Progenitor cell of endocrine pancreas (in vitro differentiated cells): ENCODE measurements at regions not wholly inside any gene's neighbourhood (a gene's known extent, or its start where the extent isn't known, plus 50 kb on each side); places are given as distances from the start of the nearest gene placed in this dataset.
"Not testable (repeated sequence)": the region's sequence is repeated elsewhere in the genome, so short reads cannot be mapped to it uniquely, and the experiment has no call there.

Source experiments
- DNase-seq: peaks from one replicate; pipeline ENCODE4 v3.0.0; 2021; ENCODE audit warnings: low spot score; ENCODE audit not compliant: unreplicated experiment
- H3K27ac Mint-ChIP-seq: 2 replicates; pipeline ENCODE4 v1.8.0; 2021; ENCODE audit warnings: mild to moderate bottlenecking, moderate library complexity, mixed read lengths
- H3K27me3 Mint-ChIP-seq: 2 replicates; pipeline ENCODE4 v1.8.0; 2021; ENCODE audit warnings: mixed read lengths
- H3K36me3 Mint-ChIP-seq: 2 replicates; pipeline ENCODE4 v1.8.0; 2022; ENCODE audit warnings: mixed read lengths; ENCODE audit not compliant: insufficient read depth
- H3K4me1 Mint-ChIP-seq: 2 replicates; pipeline ENCODE4 v1.8.0; 2021; ENCODE audit warnings: low read depth, mixed read lengths
- H3K4me3 Mint-ChIP-seq: 2 replicates; pipeline ENCODE4 v1.8.0; 2021; ENCODE audit warnings: low read depth, mild to moderate bottlenecking, moderate library complexity, mixed read lengths
- H3K9me3 Mint-ChIP-seq: 2 replicates; pipeline ENCODE4 v1.8.0; 2021; ENCODE audit warnings: low read depth, mixed read lengths
- TF ChIP-seq, protein P1 (sequence below): fragments of 200-600 bp; sonication (generic); IDR thresholded peaks from one replicate; pipeline ENCODE4 v1.5.0; 2021; ENCODE audit warnings: antibody characterized with exemption, mild to moderate bottlenecking; ENCODE audit not compliant: unreplicated experiment

- no peak for DNase-seq
- Mint-ChIP-seq H3K4me1 (peaks cover 3% of the 10 kb centered on the region), H3K36me3 (peaks cover 2% of the 10 kb centered on the region), H3K4me3 (no peak overlapping the region), H3K27ac (no peak overlapping the region), H3K9me3 (peaks cover 19% of the 10 kb centered on the region), H3K27me3 (no peaks in the 10 kb centered on the region)
- TF ChIP-seq, protein P1, sequence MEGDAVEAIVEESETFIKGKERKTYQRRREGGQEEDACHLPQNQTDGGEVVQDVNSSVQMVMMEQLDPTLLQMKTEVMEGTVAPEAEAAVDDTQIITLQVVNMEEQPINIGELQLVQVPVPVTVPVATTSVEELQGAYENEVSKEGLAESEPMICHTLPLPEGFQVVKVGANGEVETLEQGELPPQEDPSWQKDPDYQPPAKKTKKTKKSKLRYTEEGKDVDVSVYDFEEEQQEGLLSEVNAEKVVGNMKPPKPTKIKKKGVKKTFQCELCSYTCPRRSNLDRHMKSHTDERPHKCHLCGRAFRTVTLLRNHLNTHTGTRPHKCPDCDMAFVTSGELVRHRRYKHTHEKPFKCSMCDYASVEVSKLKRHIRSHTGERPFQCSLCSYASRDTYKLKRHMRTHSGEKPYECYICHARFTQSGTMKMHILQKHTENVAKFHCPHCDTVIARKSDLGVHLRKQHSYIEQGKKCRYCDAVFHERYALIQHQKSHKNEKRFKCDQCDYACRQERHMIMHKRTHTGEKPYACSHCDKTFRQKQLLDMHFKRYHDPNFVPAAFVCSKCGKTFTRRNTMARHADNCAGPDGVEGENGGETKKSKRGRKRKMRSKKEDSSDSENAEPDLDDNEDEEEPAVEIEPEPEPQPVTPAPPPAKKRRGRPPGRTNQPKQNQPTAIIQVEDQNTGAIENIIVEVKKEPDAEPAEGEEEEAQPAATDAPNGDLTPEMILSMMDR, result no peak
These were observed 134.8 kb upstream of the SEMA3C start for GRCh38 chr7:81053623-81054022.

- H3K4me1 Mint-ChIP-seq, result peaks cover 3% of the 10 kb centered on the region
- no peaks in the 10 kb centered on the region for H3K36me3 Mint-ChIP-seq
- TF ChIP-seq, protein P1, result no peak
- no peaks in the 10 kb centered on the region for H3K27me3 Mint-ChIP-seq
- H3K4me3 Mint-ChIP-seq, result no peak overlapping the region
- H3K27ac Mint-ChIP-seq, result no peak overlapping the region
- H3K9me3 Mint-ChIP-seq, result peaks cover 30% of the 10 kb centered on the region
- no peak for DNase-seq
These were observed 133.1 kb upstream of the SEMA3C start for GRCh38 chr7:81051811-81052413.

DNA sequence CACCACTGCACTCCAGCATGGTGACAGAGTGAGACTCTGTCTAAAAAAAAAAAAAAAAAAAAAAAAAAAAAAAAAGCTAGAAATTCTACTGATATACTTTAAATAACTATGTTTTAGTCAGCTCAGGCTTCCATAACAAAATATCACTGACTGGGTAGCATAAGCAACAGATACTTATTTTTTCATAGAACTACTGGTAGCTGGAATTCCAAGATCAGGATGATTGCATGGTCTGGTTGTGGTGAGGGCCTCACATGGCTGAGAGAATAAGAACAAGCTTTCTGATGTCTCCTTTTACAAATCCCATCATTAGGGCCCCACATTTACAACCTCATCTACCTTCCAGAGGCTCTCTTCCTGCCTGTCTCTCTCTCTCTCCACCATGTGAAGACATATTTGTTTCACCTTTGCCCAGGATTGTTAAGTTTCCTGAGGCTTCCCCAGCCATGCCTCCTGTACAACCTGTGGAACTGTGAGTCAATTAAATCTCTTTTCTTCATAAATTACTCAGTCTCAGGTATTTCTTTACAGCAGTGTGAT lies 126.7 kb upstream of the SEMA3C start:
- H3K27me3 Mint-ChIP-seq, result no peaks in the 10 kb centered on the region
- H3K36me3 Mint-ChIP-seq, result peaks cover 6% of the 10 kb centered on the region

GRCh38 chr7:81042646-81043045 lies 123.8 kb upstream of the SEMA3C start:
- not testable (repeated sequence) for H3K4me3 Mint-ChIP-seq, H3K27ac Mint-ChIP-seq, H3K4me1 Mint-ChIP-seq, H3K36me3 Mint-ChIP-seq, H3K27me3 Mint-ChIP-seq, DNase-seq
- H3K9me3 Mint-ChIP-seq, result peaks cover 25% of the 10 kb centered on the region

More for the DNA sequence above, 126.7 kb upstream of the SEMA3C start:
- no peaks in the 10 kb centered on the region for H3K4me1 Mint-ChIP-seq
- no peak for DNase-seq
- H3K9me3 Mint-ChIP-seq, result peaks cover 44% of the 10 kb centered on the region
- TF ChIP-seq, protein P1, result no peak
- H3K4me3 Mint-ChIP-seq, result no peak overlapping the region
- H3K27ac Mint-ChIP-seq, result no peak overlapping the region

GRCh38 chr7:81040496-81040895 lies 121.6 kb upstream of the SEMA3C start:
- no peak for DNase-seq
- TF ChIP-seq, protein P1, result no peak
- Mint-ChIP-seq H3K4me1 (no peaks in the 10 kb centered on the region), H3K27ac (no peak overlapping the region), H3K4me3 (no peak overlapping the region), H3K27me3 (no peaks in the 10 kb centered on the region), H3K9me3 (peaks cover 15% of the 10 kb centered on the region), H3K36me3 (peaks cover 6% of the 10 kb centered on the region)

DNA sequence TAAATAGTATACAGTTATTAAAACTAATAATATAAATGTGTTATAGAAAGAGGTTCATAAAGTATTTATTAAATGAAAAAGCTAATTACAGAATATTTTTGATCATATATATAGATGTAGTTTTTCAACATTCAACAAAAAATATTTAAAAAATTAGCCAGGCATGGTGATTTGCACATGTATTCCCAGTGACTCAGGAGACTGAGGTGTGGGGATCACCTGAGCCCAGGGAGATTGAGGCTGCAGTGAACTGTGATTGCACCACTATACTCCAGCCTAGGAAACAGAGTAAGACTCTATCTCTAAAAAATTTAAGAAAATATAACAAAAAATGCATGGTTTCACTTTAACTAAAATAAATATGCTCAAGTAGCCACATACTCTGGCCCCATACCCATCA lies 118.0 kb upstream of the SEMA3C start:
- Mint-ChIP-seq H3K27ac (no peak overlapping the region), H3K9me3 (peaks cover 4% of the 10 kb centered on the region), H3K36me3 (peaks cover 2% of the 10 kb centered on the region), H3K4me3 (no peak overlapping the region), H3K4me1 (no peaks in the 10 kb centered on the region), H3K27me3 (no peaks in the 10 kb centered on the region)
- no peak for DNase-seq
- TF ChIP-seq, protein P1, result no peak
